ENCODE measurements at regions not wholly inside any gene's neighbourhood (a gene's known extent, or its start where the extent isn't known, plus 50 kb on each side); places are given as distances from the start of the nearest gene placed in this dataset.

DNA sequence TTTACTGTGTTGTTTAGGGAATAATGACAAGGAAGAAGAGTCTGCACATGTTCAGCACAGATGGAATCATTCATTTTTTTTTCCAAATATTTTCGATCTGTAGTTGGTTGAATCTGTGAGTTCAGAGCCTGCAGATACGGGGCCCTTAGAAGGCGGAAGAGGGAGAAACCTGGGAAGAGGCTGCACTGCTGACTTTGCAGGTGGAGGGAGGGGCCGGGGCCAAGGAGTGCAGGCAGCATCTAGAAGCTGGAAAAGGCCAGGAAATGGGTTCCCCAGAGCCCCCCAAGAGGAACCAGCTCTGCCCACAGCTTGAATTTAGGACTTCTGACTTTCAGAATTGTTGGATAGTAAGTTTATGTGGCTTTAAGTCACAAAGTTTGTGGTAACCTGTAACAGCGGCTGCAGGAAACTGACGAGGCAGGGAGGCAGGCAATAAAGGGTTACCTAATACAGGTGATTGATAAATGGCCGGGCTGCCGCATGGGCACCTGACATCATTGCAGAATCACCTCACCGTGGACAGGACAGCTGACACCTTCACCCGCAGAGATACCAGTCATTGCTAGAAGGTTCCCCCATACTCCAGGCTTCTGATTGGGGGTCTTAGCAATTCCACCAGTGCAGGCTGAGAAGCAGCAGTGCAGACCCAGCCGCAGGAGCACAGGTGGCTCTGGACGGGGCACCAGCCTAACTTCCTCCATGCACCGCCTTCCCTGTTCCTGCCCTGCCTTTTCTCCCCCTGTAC, 181.3 kb downstream of the IRF8 start:
- no peak overlapping the region for H3K27ac ChIP-seq (ENCODE audit: low read depth, low read length)
- H3K4me1 ChIP-seq (ENCODE audit: control insufficient read depth in 1 of 2, insufficient read depth in 2 of 2, low read length in 2 of 2) = no peaks in the 10 kb centered on the region
- no peaks in the 10 kb centered on the region for H3K36me3 ChIP-seq (ENCODE audit: control insufficient read depth in 1 of 2, insufficient read depth in 2 of 2, low read length in 2 of 2)
- intact Hi-C loops (cut with micrococcal nuclease) = no loop called here
- H3K4me2 ChIP-seq (ENCODE audit: low read length) = no peak overlapping the region
- H3K27me3 ChIP-seq (ENCODE audit: insufficient read depth, low read length) = peaks cover 23% of the 10 kb centered on the region; the same call in 1 of the 2 replicates
- no peak for ATAC-seq
- TF ChIP-seq SRF (IDR thresholded peaks at IDR 0.05; ENCODE audit: low read depth) (no peak), ZFX (IDR thresholded peaks at IDR 0.05) (no peak), EGR1 (IDR thresholded peaks at IDR 0.05; ENCODE audit: low read depth) (no peak), POLR2AphosphoS5 (IDR thresholded peaks at IDR 0.05; ENCODE audit: low read depth, low read length) (no peak), TCF7L2 (IDR thresholded peaks at IDR 0.05; ENCODE audit: borderline replicate concordance, extremely low read depth, insufficient read depth, insufficient read length) (no peak), EZH2 (IDR thresholded peaks at IDR 0.05) (no peak), ZNF274 (IDR thresholded peaks at IDR 0.05; ENCODE audit: low read depth, low read length) (no peak), CEBPB (IDR thresholded peaks at IDR 0.05; ENCODE audit: low read depth) (no peak), RAD21 (IDR thresholded peaks at IDR 0.05; ENCODE audit: low read depth) (no peak), YY1 (IDR thresholded peaks at IDR 0.05; ENCODE audit: extremely low read depth, insufficient replicate concordance, low read depth, low read length) (no peak), SIN3A (IDR thresholded peaks at IDR 0.05; ENCODE audit: low read depth) (no peak), JUND (IDR thresholded peaks at IDR 0.05) (no peak), EZH2phosphoT487 (IDR thresholded peaks at IDR 0.05; ENCODE audit: borderline replicate concordance) (no peak), ELF1 (IDR thresholded peaks at IDR 0.05; ENCODE audit: borderline replicate concordance, low read depth) (no peak), SP1 (IDR thresholded peaks at IDR 0.05; ENCODE audit: low read depth) (no peak), POLR2A (IDR thresholded peaks at IDR 0.05; ENCODE audit: borderline replicate concordance, extremely low read depth, insufficient read depth, insufficient read length) (no peak)
- TF ChIP-seq, protein P1, sequence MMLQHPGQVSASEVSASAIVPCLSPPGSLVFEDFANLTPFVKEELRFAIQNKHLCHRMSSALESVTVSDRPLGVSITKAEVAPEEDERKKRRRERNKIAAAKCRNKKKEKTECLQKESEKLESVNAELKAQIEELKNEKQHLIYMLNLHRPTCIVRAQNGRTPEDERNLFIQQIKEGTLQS (IDR thresholded peaks at IDR 0.05) = no peak
- TF ChIP-seq, protein P2, sequence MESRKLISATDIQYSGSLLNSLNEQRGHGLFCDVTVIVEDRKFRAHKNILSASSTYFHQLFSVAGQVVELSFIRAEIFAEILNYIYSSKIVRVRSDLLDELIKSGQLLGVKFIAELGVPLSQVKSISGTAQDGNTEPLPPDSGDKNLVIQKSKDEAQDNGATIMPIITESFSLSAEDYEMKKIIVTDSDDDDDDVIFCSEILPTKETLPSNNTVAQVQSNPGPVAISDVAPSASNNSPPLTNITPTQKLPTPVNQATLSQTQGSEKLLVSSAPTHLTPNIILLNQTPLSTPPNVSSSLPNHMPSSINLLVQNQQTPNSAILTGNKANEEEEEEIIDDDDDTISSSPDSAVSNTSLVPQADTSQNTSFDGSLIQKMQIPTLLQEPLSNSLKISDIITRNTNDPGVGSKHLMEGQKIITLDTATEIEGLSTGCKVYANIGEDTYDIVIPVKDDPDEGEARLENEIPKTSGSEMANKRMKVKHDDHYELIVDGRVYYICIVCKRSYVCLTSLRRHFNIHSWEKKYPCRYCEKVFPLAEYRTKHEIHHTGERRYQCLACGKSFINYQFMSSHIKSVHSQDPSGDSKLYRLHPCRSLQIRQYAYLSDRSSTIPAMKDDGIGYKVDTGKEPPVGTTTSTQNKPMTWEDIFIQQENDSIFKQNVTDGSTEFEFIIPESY (IDR thresholded peaks at IDR 0.05; ENCODE audit: extremely low read depth, insufficient replicate concordance, low read length) = no peak
- TF ChIP-seq, protein P3, sequence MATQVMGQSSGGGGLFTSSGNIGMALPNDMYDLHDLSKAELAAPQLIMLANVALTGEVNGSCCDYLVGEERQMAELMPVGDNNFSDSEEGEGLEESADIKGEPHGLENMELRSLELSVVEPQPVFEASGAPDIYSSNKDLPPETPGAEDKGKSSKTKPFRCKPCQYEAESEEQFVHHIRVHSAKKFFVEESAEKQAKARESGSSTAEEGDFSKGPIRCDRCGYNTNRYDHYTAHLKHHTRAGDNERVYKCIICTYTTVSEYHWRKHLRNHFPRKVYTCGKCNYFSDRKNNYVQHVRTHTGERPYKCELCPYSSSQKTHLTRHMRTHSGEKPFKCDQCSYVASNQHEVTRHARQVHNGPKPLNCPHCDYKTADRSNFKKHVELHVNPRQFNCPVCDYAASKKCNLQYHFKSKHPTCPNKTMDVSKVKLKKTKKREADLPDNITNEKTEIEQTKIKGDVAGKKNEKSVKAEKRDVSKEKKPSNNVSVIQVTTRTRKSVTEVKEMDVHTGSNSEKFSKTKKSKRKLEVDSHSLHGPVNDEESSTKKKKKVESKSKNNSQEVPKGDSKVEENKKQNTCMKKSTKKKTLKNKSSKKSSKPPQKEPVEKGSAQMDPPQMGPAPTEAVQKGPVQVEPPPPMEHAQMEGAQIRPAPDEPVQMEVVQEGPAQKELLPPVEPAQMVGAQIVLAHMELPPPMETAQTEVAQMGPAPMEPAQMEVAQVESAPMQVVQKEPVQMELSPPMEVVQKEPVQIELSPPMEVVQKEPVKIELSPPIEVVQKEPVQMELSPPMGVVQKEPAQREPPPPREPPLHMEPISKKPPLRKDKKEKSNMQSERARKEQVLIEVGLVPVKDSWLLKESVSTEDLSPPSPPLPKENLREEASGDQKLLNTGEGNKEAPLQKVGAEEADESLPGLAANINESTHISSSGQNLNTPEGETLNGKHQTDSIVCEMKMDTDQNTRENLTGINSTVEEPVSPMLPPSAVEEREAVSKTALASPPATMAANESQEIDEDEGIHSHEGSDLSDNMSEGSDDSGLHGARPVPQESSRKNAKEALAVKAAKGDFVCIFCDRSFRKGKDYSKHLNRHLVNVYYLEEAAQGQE (IDR thresholded peaks at IDR 0.05; ENCODE audit: low read depth) = no peak
- no peak overlapping the region for H3K4me3 ChIP-seq (replicated peaks in 1 of 2; ENCODE audit: low read depth in 1 of 2, low read length in 2 of 2)
- H3K9ac ChIP-seq (ENCODE audit: low read length) = no peak overlapping the region
- no peaks in the 10 kb centered on the region for H3K9me3 ChIP-seq (ENCODE audit: control insufficient read depth in 1 of 2, insufficient read depth in 1 of 2, low read depth in 1 of 2, low read length in 2 of 2)
- POLR2A ChIA-PET = no interaction called here
- RAD21 ChIA-PET (ENCODE audit: low non-redundant PET in 1 of 2, low total read pairs in 2 of 2, uncharacterized antibody in 2 of 2, unreplicated experiment in 2 of 2) = interaction anchor here in 1 of 2 experiments (0.7 kb wide), 1 partner anchor 312 kb away, joined by 3 read pairs; no protein-coding TSS in a partner anchor
- no peak overlapping the region for H2AFZ ChIP-seq (ENCODE audit: low read depth, low read length, poor library complexity, severe bottlenecking)
- CTCF ChIA-PET = interaction anchor here (1.2 kb wide), 1 partner anchor 437 kb away, joined by 3 read pairs; no protein-coding TSS in a partner anchor
- BruUV-seq (replicated peaks) = no TSS peak
- H3K9me2 ChIP-seq (ENCODE audit: insufficient read depth) = no peaks in the 10 kb centered on the region
- DNase-seq (ENCODE audit: low read depth, low spot score) = no peak
- H3K79me2 ChIP-seq (ENCODE audit: insufficient read depth, low read length) = no peaks in the 10 kb centered on the region
- no peaks in the 10 kb centered on the region for H4K20me1 ChIP-seq (ENCODE audit: insufficient read depth)
